GM12878 (cell line): ENCODE measurements at regions not wholly inside any gene's neighbourhood (a gene's known extent, or its start where the extent isn't known, plus 50 kb on each side); places are given as distances from the start of the nearest gene placed in this dataset.

ENCODE experiments used
- ATAC-seq: fragments of 200-7000 bp; cut with Tn5 transposase; 3 replicates; pipeline ENCODE4 v1.9.1; 2020; ENCODE audit warnings: mild to moderate bottlenecking, moderate library complexity
- BruUV-seq: library from RNA; stranded (reverse); fragments of 400-500 nt; replicated peaks from 2 replicates; lab custom pipeline; 2021; lab: Mats Ljungman, UMichigan
- CTCF ChIA-PET: fragments of 300-600 bp; sonication (Branson Sonifier 250); formaldehyde crosslinking; extraction: SDS; loops from one replicate; lab custom pipeline; 2021; ENCODE audit warnings: inconsistent platforms; lab: Yijun Ruan, JAX
- POLR2A ChIA-PET: fragments of 350-600 bp; formaldehyde crosslinking; extraction: SDS; loops from one replicate; lab custom pipeline; 2021; ENCODE audit warnings: inconsistent platforms; lab: Charles Lee
- RAD21 ChIA-PET: fragments of 300-600 bp; sonication (Branson Sonifier 250); formaldehyde crosslinking; loops from one replicate; lab custom pipeline; 2023; ENCODE audit warnings: antibody characterized with exemption; ENCODE audit not compliant: unreplicated experiment; lab: Charles Lee
- SMC1A ChIA-PET: fragments of 300-600 bp; sonication (Branson Sonifier 250); formaldehyde crosslinking; loops from one replicate; lab custom pipeline; 2023; ENCODE audit not compliant: unreplicated experiment, uncharacterized antibody; lab: Charles Lee
- DNase-seq: peaks from one replicate; pipeline ENCODE4 v3.0.0-alpha.2; 2011; ENCODE audit warnings: low read depth, low spot score
- FAIRE-seq: peaks from 3 replicates; lab custom pipeline; 2011; peaks lifted over from hg19 to GRCh38; lab: Jason Lieb, UNC
- H2AFZ ChIP-seq: 2 replicates; pipeline ENCODE4 v1.6.0; 2011; ENCODE audit warnings: low read depth, low read length, control low read depth; ENCODE audit not compliant: control insufficient read depth
- H3K27ac ChIP-seq: 2 replicates; pipeline ENCODE4 v1.5.1; 2011; ENCODE audit warnings: control low read depth; ENCODE audit not compliant: control insufficient read depth, insufficient read depth
- H3K27me3 ChIP-seq, 2 experiments: replicated peaks in 1 of 2; 2 replicates each; pipeline versions ENCODE4 v1.6.0 to v1.6.1; 2011; ENCODE audit warnings: low read length in 1 of 2; ENCODE audit not compliant: control insufficient read depth in 2 of 2, insufficient read depth in 2 of 2
- H3K36me3 ChIP-seq, 2 experiments: 2 replicates each; pipeline ENCODE4 v1.5.1; 2011; ENCODE audit warnings: low read length in 1 of 2; ENCODE audit not compliant: control insufficient read depth in 2 of 2, insufficient read depth in 2 of 2
- H3K4me1 ChIP-seq: 2 replicates; pipeline ENCODE4 v1.6.1; 2011; ENCODE audit warnings: mild to moderate bottlenecking, low read length, moderate library complexity, mixed read lengths; ENCODE audit not compliant: control insufficient read depth, insufficient read depth
- H3K4me2 ChIP-seq: 2 replicates; pipeline ENCODE4 v1.6.0; 2011; ENCODE audit warnings: control low read depth; ENCODE audit not compliant: control insufficient read depth, insufficient read depth
- H3K4me3 ChIP-seq: fragments of 200-600 bp; sonication (generic); 2 replicates; pipeline ENCODE4 v1.5.1; 2016
- H3K79me2 ChIP-seq: 2 replicates; pipeline ENCODE4 v1.6.0; 2011; ENCODE audit warnings: low read length; ENCODE audit not compliant: control insufficient read depth, insufficient read depth
- H3K9ac ChIP-seq: 2 replicates; pipeline ENCODE4 v1.8.0; 2011; ENCODE audit warnings: low read length, control low read depth, mixed read lengths; ENCODE audit not compliant: control insufficient read depth, insufficient read depth
- H3K9me3 ChIP-seq: replicated peaks from 3 replicates; pipeline ENCODE4 v1.5.1; 2011; ENCODE audit warnings: mild to moderate bottlenecking, low read length; ENCODE audit not compliant: control insufficient read depth, insufficient read depth
- H4K20me1 ChIP-seq: 2 replicates; pipeline ENCODE4 v1.6.0; 2011; ENCODE audit not compliant: control insufficient read depth, insufficient read depth
- ATF3 ChIP-seq: IDR thresholded peaks from 2 replicates; pipeline ENCODE4 v1.6.1; 2011; ENCODE audit warnings: low read depth, mild to moderate bottlenecking, low read length, moderate library complexity, borderline replicate concordance; ENCODE audit errors: extremely low read depth
- CBX5 ChIP-seq: sonication (generic); IDR thresholded peaks from 2 replicates; pipeline ENCODE4 v1.6.1; 2016; ENCODE audit warnings: low read depth, moderate library complexity, mild to moderate bottlenecking, inconsistent platforms
- E2F4 ChIP-seq: IDR thresholded peaks from 2 replicates; pipeline ENCODE4 v1.6.1; 2012; ENCODE audit warnings: low read depth, low read length, improper control_type of control experiment
- EP300 ChIP-seq, 2 experiments: fragments of 150-350 bp in 1 of 2; IDR thresholded peaks; 2 replicates each; pipeline ENCODE4 v1.6.1; 2011 to 2012; ENCODE audit warnings: low read depth in 2 of 2, low read length in 2 of 2, borderline replicate concordance in 1 of 2, improper control_type of control experiment in 1 of 2, inconsistent platforms in 1 of 2; ENCODE audit not compliant: control insufficient read depth in 1 of 2
- HCFC1 ChIP-seq: fragments of 150-350 bp; IDR thresholded peaks from 2 replicates; pipeline ENCODE4 v1.6.1; 2014; ENCODE audit warnings: low read length
- HDAC2 ChIP-seq: fragments of 200-600 bp; sonication (generic); IDR thresholded peaks from 2 replicates; pipeline ENCODE4 v1.6.1; 2017
- MYC ChIP-seq: IDR thresholded peaks from 2 replicates; pipeline ENCODE4 v1.6.1; 2011; ENCODE audit warnings: mild to moderate bottlenecking, low read length, moderate library complexity, inconsistent platforms; ENCODE audit not compliant: insufficient read depth, insufficient replicate concordance, insufficient read length, severe bottlenecking
- RFX5 ChIP-seq: IDR thresholded peaks from 2 replicates; pipeline ENCODE4 v1.6.1; 2011; ENCODE audit warnings: low read depth, low read length, improper control_type of control experiment
- SMAD5 ChIP-seq: IDR thresholded peaks from 2 replicates; pipeline ENCODE4 v1.6.1; 2016; ENCODE audit warnings: antibody characterized with exemption, low read depth
- SREBF2 ChIP-seq: IDR thresholded peaks from 2 replicates; pipeline ENCODE4 v1.6.1; 2012; ENCODE audit warnings: mild to moderate bottlenecking, low read length
- WGBS: methylation state at CpG from one replicate; pipeline ENCODE4 v1.1.6; 2016; ENCODE audit warnings: low lambda C conversion rate; ENCODE audit not compliant: insufficient replicate concordance, insufficient coverage; ENCODE audit errors: missing lambda C conversion rate; 5-methylcytosine and 5-hydroxymethylcytosine counted together
- in situ Hi-C: fragments of 300-500 bp; cut with MboI; formaldehyde crosslinking; loops from 9 replicates; pipeline ENCODE4 v1.14.3; 2018; ENCODE audit warnings: mixed read lengths
- intact Hi-C: fragments of 100-400 bp; cut with micrococcal nuclease; formaldehyde crosslinking; loops from one replicate; pipeline ENCODE4 v1.14.2; 2022; ENCODE audit not compliant: unreplicated experiment

- Histone ChIP-seq H3K27ac (no peak overlapping the region), H3K4me2 (no peak overlapping the region), H3K27me3 (no peaks in the 10 kb centered on the region), H3K9ac (no peak overlapping the region), H3K4me1 (no peaks in the 10 kb centered on the region), H4K20me1 (no peaks in the 10 kb centered on the region), H3K9me3 (no peaks in the 10 kb centered on the region), H3K4me3 (no peak overlapping the region), H3K36me3 (no peaks in the 10 kb centered on the region), H3K79me2 (no peaks in the 10 kb centered on the region), H2AFZ (no peak overlapping the region)
- in situ Hi-C loops (no loop called here), intact Hi-C loops (no loop called here)
- DNase-seq (no peak), ATAC-seq (no peak), FAIRE-seq (no peak)
- BruUV-seq, result no TSS peak
- RAD21 ChIA-PET, result no interaction called here
- POLR2A ChIA-PET, result no interaction called here
- CTCF ChIA-PET, result no interaction called here
- TF ChIP-seq MYC (no peak), SREBF2 (no peak), RFX5 (no peak), SMAD5 (no peak), CBX5 (no peak), E2F4 (no peak), HDAC2 (no peak), HCFC1 (no peak), ATF3 (no peak), EP300 (IDR thresholded peaks at IDR 0.05; ENCODE audit: borderline replicate concordance in 1 of 2, control insufficient read depth in 1 of 2, low read depth in 2 of 2, low read length in 2 of 2) (no peak)
- 14% methylated on average over 3 of the region's 3 CpGs for WGBS
- SMC1A ChIA-PET, result no interaction called here
Measured at GRCh38 chr14:38930022-38930421, 173.0 kb downstream of the SEC23A start.
